ENCODE measurements at regions not wholly inside any gene's neighbourhood (a gene's known extent, or its start where the extent isn't known, plus 50 kb on each side); places are given as distances from the start of the nearest gene placed in this dataset.
"Not testable (repeated sequence)": the region's sequence is repeated elsewhere in the genome, so short reads cannot be mapped to it uniquely, and the experiment has no call there.

DNA sequence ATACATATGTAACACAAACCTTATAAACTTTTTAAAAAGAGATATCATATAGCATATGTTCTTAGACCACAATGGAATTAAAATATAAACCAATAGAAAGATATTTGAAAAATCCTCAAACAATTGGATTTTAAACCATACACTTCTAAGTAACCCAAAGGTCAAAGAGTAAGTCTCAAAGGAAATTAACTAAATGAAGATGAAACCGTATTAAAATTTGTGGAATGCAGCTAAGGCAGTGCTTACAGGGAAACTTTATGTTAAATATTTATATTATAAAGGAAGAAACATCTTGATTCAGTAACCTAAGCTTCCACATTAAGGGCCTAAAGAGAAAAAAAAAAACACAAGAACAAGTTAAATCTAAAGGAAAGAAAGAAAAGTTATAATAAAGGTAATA lies 966.1 kb downstream of the SLC4A3 start:
- Histone ChIP-seq H3K27ac (no peak overlapping the region), H3K4me3 (no peak overlapping the region)
- TF ChIP-seq, protein P1, sequence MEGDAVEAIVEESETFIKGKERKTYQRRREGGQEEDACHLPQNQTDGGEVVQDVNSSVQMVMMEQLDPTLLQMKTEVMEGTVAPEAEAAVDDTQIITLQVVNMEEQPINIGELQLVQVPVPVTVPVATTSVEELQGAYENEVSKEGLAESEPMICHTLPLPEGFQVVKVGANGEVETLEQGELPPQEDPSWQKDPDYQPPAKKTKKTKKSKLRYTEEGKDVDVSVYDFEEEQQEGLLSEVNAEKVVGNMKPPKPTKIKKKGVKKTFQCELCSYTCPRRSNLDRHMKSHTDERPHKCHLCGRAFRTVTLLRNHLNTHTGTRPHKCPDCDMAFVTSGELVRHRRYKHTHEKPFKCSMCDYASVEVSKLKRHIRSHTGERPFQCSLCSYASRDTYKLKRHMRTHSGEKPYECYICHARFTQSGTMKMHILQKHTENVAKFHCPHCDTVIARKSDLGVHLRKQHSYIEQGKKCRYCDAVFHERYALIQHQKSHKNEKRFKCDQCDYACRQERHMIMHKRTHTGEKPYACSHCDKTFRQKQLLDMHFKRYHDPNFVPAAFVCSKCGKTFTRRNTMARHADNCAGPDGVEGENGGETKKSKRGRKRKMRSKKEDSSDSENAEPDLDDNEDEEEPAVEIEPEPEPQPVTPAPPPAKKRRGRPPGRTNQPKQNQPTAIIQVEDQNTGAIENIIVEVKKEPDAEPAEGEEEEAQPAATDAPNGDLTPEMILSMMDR (IDR thresholded peaks at IDR 0.05), result no peak
- no peak for DNase-seq (ENCODE audit: low spot score)

DNA sequence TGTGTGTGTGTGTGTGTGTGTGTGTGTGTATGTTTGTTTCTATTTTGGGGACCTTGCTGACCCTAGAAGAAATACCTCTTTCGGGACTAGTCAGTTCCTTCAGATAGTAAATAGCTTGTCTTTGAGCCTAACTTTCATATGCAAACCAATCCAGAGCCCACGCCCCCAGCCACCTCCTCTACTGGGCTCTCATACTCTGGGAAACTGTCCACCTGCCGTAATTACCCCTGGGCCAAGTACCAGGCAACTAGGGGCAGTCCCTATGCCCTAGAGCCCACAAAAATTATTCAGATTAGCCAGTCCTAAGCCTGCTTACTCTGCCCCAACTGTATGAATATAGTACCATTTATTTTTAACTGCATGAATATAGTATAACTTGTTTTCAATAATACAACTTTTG lies 970.4 kb downstream of the EPHA4 start:
- no peak overlapping the region for H3K27ac ChIP-seq
- no peak overlapping the region for H3K4me3 ChIP-seq
- TF ChIP-seq, protein P1 (IDR thresholded peaks at IDR 0.05), result no peak
- DNase-seq (ENCODE audit: low spot score), result no peak

DNA sequence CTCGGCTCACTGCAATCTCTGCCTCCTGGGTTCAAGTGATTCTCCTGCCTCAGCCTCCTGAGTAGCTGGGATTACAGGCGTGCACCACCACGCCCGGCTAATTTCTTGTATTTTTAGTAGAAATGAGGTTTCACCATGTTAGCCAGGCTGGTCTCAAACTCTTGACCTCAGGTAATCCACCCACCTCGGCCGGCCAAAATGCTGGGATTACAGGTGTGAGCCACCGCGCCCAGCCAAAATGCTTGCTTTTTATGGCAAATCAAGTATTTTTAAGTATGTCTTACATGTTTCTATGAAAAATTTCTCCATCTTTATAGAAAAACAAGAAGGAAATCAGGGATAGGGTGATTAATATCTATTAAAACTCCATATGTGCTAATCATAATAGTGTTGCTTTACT lies 959.1 kb downstream of the EPHA4 start:
- not testable (repeated sequence) for DNase-seq (ENCODE audit: low spot score); H3K4me3 ChIP-seq; H3K27ac ChIP-seq

DNA sequence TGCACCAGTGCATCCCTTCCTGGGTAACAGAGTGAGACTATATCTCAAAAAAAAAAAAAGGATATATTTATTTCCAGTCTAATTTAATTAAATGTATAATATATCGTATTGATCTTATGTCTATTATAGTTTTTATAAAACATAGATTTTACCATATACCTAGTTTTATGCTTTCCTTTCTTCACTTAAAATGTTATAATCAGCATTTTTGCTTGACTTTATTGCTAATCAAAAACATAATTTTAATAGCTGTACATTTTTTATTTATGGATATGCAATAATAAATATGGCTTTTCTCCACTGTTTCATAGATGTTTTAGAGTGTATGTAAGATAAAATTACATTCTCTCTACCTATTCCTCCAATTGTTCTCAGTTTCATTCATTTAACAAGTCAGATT lies 958.0 kb downstream of the EPHA4 start:
- no peak overlapping the region for H3K27ac ChIP-seq

DNA sequence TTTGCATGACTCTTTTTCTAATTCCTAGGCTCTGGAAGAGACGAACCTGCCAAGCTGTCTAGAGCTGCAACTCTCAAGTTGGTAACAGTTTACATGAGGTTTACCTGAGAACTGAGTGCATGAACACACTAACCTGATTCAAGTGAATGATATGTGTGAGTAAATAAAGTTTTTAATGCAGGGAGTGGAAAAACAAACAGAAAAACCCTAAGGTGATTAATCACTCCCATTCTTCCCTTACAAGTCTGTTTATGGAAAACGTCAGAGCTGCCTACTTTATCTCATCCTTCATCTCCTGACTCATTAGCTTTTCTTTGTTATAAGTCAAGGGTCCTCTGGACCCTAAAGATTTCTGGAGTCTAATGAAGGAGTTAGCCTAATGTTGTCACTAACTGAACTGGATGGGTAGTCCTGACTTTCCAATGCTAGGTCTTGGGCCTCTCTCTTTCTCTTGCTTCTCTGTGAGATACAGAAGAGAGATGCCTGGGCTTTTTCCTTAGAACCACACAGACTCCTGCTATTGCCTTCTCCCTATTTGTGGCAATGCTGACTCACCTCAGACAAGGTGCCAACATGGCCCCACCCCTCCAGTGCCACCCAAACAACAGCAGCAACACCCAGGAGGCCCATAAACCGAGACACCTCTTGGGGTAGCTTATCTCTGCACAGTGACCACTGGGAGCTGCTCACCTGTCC lies 952.4 kb downstream of the EPHA4 start:
- DNase-seq (ENCODE audit: low spot score), result no peak

More for the DNA sequence above, 958.0 kb downstream of the EPHA4 start:
- TF ChIP-seq, protein P1 (IDR thresholded peaks at IDR 0.05), result no peak
- no peak for DNase-seq (ENCODE audit: low spot score)
- H3K4me3 ChIP-seq, result no peak overlapping the region

DNA sequence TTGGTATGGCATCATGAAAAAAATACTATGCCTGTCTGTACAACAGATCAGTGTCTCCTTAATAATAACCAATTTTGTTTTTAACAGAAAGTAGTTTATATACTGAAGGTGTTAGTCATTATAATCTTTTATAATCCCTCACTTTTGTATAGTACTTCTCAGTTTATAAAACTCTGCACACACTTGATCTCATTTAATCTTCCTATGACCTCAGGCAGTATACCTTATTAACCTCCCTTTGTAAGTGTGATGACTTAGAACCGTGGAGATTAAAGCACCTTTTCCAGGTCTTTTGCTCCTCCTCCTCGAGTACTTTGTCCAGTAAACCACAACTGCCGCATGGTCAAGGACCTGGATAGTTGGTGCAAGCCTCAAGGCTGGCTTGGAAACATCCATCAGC lies 945.5 kb downstream of the EPHA4 start:
- TF ChIP-seq, protein P1 (IDR thresholded peaks at IDR 0.05), result no peak
- H3K27ac ChIP-seq, result no peak overlapping the region
- no peak overlapping the region for H3K4me3 ChIP-seq
- DNase-seq (ENCODE audit: low spot score), result no peak

More for the DNA sequence above, 952.4 kb downstream of the EPHA4 start:
- no peak overlapping the region for H3K27ac ChIP-seq
- TF ChIP-seq, protein P1 (IDR thresholded peaks at IDR 0.05), result no peak
- no peak overlapping the region for H3K4me3 ChIP-seq

DNA sequence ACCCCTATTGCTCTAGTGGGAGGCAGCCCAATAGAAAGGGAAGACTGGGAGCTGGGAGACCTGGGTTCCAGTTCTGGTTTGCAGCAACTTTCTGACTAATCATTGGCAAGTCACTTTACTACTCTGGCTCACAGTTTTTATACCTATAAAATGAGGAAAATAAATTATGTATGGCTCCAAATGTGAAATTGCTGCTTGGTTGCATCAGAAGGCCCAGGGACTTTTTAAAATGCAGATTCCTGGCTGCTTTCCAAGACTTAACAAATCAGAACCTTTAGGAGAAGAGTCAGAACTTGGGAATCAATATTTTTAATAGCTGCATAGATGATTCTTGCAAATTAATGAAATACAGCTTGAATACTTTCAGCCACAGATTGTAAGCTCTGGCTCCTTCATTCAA lies 943.9 kb downstream of the EPHA4 start:
- TF ChIP-seq, protein P1 (IDR thresholded peaks at IDR 0.05), result no peak
- DNase-seq (ENCODE audit: low spot score), result no peak
- Histone ChIP-seq H3K27ac (no peak overlapping the region), H3K4me3 (no peak overlapping the region)
